Pancreas (tissue), 10 donors: ENCODE measurements at regions not wholly inside any gene's neighbourhood (a gene's known extent, or its start where the extent isn't known, plus 50 kb on each side); places are given as distances from the start of the nearest gene placed in this dataset.

Source experiments
- ATAC-seq, 4 donors: fragments of 200-7000 bp; cut with Tn5 transposase; one replicate each; pipeline versions ENCODE4 v1.8.0 to v1.9.1; 2020; ENCODE audit warnings: mild to moderate bottlenecking in 4 of 4, moderate library complexity in 4 of 4
- DNase-seq, 6 donors: peaks; one replicate each; pipeline ENCODE4 v3.0.0-alpha.2; 2020
- FAIRE-seq: peaks from 2 replicates; lab custom pipeline; 2012; peaks lifted over from hg19 to GRCh38; lab: Jason Lieb, UNC
- H3K27ac ChIP-seq, 4 donors: fragments of 200-600 bp; sonication (generic); 1 replicate in 3 of 4; 2 replicates in 1 of 4; pipeline versions ENCODE4 v1.5.0 to v1.8.0; 2020
- H3K27me3 ChIP-seq, 4 donors: fragments of 200-600 bp; one replicate each; pipeline ENCODE4 v1.8.0; 2021
- H3K36me3 ChIP-seq, 3 donors: fragments of 200-600 bp; sonication (generic) in 1 of 3; one replicate each; pipeline versions ENCODE4 v1.5.0 to v1.8.0; 2020 to 2021
- H3K4me1 ChIP-seq, 3 donors: fragments of 200-600 bp; one replicate each; pipeline ENCODE4 v1.8.0; 2021
- H3K4me3 ChIP-seq, 4 donors: fragments of 200-600 bp; sonication (generic) in 2 of 4; one replicate each; pipeline versions ENCODE4 v1.5.0 to v1.8.0; 2020 to 2021
- H3K9me3 ChIP-seq, 4 donors: fragments of 200-600 bp; one replicate each; pipeline ENCODE4 v1.8.0; 2021
- CTCF ChIP-seq, 4 donors: fragments of 200-600 bp; sonication (generic) in 3 of 4; IDR thresholded peaks; one replicate each; pipeline versions ENCODE4 v1.5.0 to v1.8.0; 2021; ENCODE audit warnings: antibody characterized with exemption in 4 of 4
- WGBS, 2 donors: extraction: QIAGEN DNeasy Blood & Tissue Kit; methylation state at CpG; one replicate each; pipeline ENCODE4 v1.1.7; 2013; 5-methylcytosine and 5-hydroxymethylcytosine counted together
- intact Hi-C, 3 donors: fragments of 100-400 bp; cut with DNase I; formaldehyde crosslinking; loops; one replicate each; pipeline versions ENCODE4 v1.11.1 to v1.14.2; 2022
- donor health status: healthy with polysubstance abuse.
- donor health status: DM: no; HTN: no; CAD: no; lungs with moderate emphysema.
- donor health status: DM: no; HTN: no; CAD: no.
- donor health status: control.
- donor health status: control.
- donor health status: Bipolar disorder and iron deficiency.
- donor health status: DM: yes; HTN: yes; CAD: no.
- donor health status: DM: no; HTN: no; CAD: no.
- donor health status: DM: no; HTN: no; CAD: no.
- donor health status: DM: yes; HTN: yes; CAD: no.

DNA sequence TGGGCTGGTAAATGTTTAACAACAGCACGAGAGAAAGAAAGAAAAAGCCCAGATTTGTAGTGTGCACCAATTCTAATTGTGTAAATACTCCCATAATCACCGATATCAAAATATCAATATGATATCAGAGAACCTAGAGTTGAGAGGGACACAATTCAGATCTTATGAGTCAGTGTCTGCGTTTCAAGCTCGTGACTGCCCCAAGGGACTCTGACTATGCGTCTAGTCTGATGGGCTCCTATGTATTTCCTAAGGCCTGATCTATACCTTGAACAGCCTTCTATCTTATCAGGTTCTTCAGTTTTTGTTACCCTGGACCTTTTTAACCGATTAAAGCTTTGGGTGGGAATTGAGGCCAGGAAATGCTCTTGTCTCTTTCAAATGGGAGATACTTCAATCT, 243.0 kb upstream of the SLC24A2 start:
- DNase-seq = no peak
- H3K36me3 ChIP-seq = no peaks in the 10 kb centered on the region
- WGBS, 2 donors = 70 to 84% methylated on average over 6 of the region's 6 CpGs
- H3K4me3 ChIP-seq = no peak overlapping the region
- no peak overlapping the region for H3K27ac ChIP-seq
- H3K4me1 ChIP-seq = no peaks in the 10 kb centered on the region
- H3K9me3 ChIP-seq = no peaks in the 10 kb centered on the region
- no peak for FAIRE-seq
- no peaks in the 10 kb centered on the region for H3K27me3 ChIP-seq
- TF ChIP-seq CTCF (IDR thresholded peaks at IDR 0.05) = no peak
- ATAC-seq = no peak
- intact Hi-C loops = no loop called here

GRCh38 chr9:20030671-20031070, 241.8 kb upstream of the SLC24A2 start:
- ATAC-seq (no peak), FAIRE-seq (no peak), DNase-seq (no peak)
- H3K27me3 ChIP-seq = no peaks in the 10 kb centered on the region
- H3K4me3 ChIP-seq = no peak overlapping the region
- intact Hi-C loops = no loop called here
- H3K9me3 ChIP-seq = no peaks in the 10 kb centered on the region
- no peaks in the 10 kb centered on the region for H3K36me3 ChIP-seq
- no peak overlapping the region for H3K27ac ChIP-seq
- no peak for TF ChIP-seq CTCF (IDR thresholded peaks at IDR 0.05)
- no peaks in the 10 kb centered on the region for H3K4me1 ChIP-seq
- 86 to 89% methylated on average over 2 of the region's 2 CpGs for WGBS, 2 donors

- no peaks in the 10 kb centered on the region for H3K36me3 ChIP-seq
- no peak for TF ChIP-seq CTCF (IDR thresholded peaks at IDR 0.05)
- H3K27me3 ChIP-seq = no peaks in the 10 kb centered on the region
- H3K27ac ChIP-seq = no peak overlapping the region
- H3K4me3 ChIP-seq = no peak overlapping the region
- no peaks in the 10 kb centered on the region for H3K4me1 ChIP-seq
- ATAC-seq = no peak
- DNase-seq = no peak
- 96% methylated on average over 4 of the region's 4 CpGs for WGBS, 2 donors
- intact Hi-C loops = no loop called here
- no peak for FAIRE-seq
- H3K9me3 ChIP-seq = no peaks in the 10 kb centered on the region
Measured at GRCh38 chr9:20030221-20030620, 241.4 kb upstream of the SLC24A2 start.

DNA sequence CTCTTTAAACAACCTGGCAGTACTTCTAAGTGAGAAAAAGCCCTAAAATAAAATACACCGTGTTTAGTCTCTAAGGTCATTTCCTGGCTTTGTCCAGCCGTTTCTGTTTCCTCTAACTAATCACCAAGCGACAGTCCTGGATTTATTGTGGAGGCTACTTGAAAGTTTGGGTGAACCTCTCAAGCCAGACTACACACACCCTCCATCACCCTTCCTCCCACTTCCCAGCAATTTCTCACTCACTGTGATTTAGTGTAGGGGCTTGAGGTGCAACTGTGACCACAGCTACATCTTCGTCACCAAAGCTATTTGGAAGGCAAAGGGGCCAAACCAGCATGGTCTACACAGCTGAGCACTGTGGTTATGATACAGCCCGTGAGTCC, 240.0 kb upstream of the SLC24A2 start:
- no peak for DNase-seq
- no peak for ATAC-seq
- Histone ChIP-seq H3K4me1 (peaks cover 7 to 11% (median 8%) of the 10 kb centered on the region in 3 donors), H3K27me3 (no peaks in the 10 kb centered on the region), H3K4me3 (no peak overlapping the region), H3K27ac (no peak overlapping the region), H3K9me3 (no peaks in the 10 kb centered on the region), H3K36me3 (no peaks in the 10 kb centered on the region)
- no peak for TF ChIP-seq CTCF (IDR thresholded peaks at IDR 0.05)
- FAIRE-seq = no peak
- 53 to 59% methylated on average over 5 of the region's 5 CpGs for WGBS, 2 donors
- intact Hi-C loops = no loop called here

DNA sequence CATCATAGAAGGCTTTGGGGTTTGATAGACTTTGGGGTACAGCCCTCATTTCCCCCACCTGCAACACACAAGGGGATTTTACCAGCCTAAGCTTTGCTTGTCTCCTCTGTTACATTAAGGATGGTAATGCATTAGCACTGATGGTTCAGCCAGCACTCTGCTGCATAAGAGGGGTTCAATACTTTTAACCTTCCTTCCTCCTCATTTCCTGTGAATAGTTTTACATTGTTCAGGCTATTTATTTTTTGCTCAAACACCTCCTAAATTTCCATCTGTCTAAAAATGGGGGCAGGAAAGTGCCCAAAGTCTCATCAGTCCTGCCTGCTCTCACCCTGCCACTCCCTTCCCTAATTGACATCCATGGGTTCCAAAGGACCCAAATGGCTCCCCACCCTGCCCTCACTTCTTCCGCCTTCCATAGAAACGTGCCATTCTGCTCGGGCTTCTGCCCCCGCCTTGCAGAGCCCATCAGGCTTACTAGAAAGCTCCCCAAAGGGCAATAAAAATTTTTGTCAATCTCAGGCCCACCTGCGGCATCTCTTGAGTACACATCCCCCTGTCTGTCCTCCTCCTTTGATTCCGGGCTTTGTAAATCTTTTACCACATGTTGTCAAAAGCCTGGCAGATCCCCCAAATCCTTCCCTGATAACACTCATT, 239.5 kb upstream of the SLC24A2 start:
- FAIRE-seq = no peak
- no peaks in the 10 kb centered on the region for H3K27me3 ChIP-seq

More for the DNA sequence above, 239.5 kb upstream of the SLC24A2 start:
- WGBS, 2 donors = 41 to 50% methylated on average over 6 of the region's 6 CpGs
- peaks cover 8 to 15% (median 12%) of the 10 kb centered on the region in 3 donors for H3K4me1 ChIP-seq
- no peaks in the 10 kb centered on the region for H3K9me3 ChIP-seq
- no peak for TF ChIP-seq CTCF (IDR thresholded peaks at IDR 0.05)
- DNase-seq = no peak
- no peak overlapping the region for H3K4me3 ChIP-seq
- peak in 1 of 4 donors; percentile 40 for ATAC-seq
- no peak overlapping the region for H3K27ac ChIP-seq
- no peaks in the 10 kb centered on the region for H3K36me3 ChIP-seq
- intact Hi-C loops = no loop called here
